Loucy (cell line): ENCODE measurements at regions not wholly inside any gene's neighbourhood (a gene's known extent, or its start where the extent isn't known, plus 50 kb on each side); places are given as distances from the start of the nearest gene placed in this dataset.

Experiments
- CTCF ChIP-seq: fragments of 200-600 bp; sonication (generic); conservative IDR thresholded peaks from 2 replicates; pipeline ENCODE4 v1.5.1; 2014; ENCODE audit warnings: mild to moderate bottlenecking, antibody characterized with exemption, low read length
- EZH2phosphoT487 ChIP-seq: fragments of 200-600 bp; IDR thresholded peaks from 2 replicates; pipeline ENCODE4 v1.6.1; 2018; ENCODE audit warnings: antibody characterized with exemption, mild to moderate bottlenecking, moderate library complexity, borderline replicate concordance

DNA sequence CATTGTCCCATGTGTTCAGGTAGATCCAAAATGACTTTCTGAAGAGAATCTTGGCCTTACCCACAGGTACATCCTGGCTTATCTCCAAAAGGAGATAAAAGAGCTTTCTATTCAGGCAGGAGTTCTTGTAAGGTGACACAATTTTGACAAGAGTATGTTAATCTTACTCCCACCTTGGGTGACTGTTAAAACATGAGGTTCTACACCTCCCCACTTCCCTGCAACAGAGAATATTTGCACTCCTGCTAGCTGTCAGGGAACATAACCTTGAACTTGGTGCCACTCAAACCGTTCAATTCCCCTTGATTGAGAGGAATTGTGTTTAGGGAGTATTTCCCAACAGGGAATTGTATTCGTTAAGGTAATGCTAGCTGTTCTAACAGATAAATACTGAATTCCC is 372.5 kb upstream of the KLHL29 start:
- no peak for TF ChIP-seq CTCF
- TF ChIP-seq EZH2phosphoT487 = no peak
